ENCODE measurements at regions not wholly inside any gene's neighbourhood (a gene's known extent, or its start where the extent isn't known, plus 50 kb on each side); places are given as distances from the start of the nearest gene placed in this dataset.

DNA sequence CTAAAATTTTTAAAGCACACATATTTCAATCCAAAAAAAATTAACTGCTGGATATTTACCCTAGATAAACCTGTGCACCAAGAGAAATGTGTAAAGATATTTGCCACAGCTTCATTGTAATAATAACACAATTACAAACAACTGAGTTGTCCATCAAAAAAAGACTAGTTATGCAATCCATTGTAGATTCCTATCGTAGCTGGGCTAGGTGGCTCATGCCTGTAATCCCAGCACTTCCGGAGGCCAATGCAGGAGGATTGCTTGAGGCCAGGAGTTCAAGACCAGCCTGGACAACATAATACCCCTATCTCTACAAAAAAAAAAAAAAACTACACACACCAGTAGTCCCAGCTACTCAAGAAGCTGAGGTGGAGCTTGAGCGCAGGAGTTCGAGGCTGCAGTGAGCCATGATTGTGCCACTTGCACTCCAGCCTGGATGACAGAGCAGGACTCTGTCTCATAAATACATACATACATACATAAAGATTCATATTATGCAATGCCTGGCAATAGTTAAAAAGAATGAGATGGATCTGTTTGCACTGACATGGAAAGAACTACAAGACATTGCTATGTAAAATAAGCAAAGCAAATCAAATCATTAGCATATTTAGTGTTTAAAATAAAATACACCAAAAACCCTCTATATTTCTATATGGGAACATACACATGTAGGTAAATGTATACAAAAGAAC lies 56.5 kb upstream of the CCDC28A start:
- no peaks in the 10 kb centered on the region for H3K9me3 ChIP-seq (ENCODE audit: control insufficient read depth, low read length)
- no peak overlapping the region for H3K4me3 ChIP-seq (ENCODE audit: insufficient read depth, low read depth, low read length)
- no peaks in the 10 kb centered on the region for H3K4me1 ChIP-seq (ENCODE audit: control insufficient read depth, insufficient read depth, low read length)
- H3K27me3 ChIP-seq (ENCODE audit: control insufficient read depth, insufficient read depth, low read length, poor library complexity, severe bottlenecking): no peaks in the 10 kb centered on the region
- 91 to 94% methylated on average over 4 of the region's 4 CpGs for whole genome bisulfite sequencing, 2 experiments
- H3K36me3 ChIP-seq (ENCODE audit: control insufficient read depth, insufficient read depth, low read length): no peaks in the 10 kb centered on the region
- H3K27ac ChIP-seq (ENCODE audit: insufficient read depth, low read depth, low read length, poor library complexity, severe bottlenecking): no peak overlapping the region

DNA sequence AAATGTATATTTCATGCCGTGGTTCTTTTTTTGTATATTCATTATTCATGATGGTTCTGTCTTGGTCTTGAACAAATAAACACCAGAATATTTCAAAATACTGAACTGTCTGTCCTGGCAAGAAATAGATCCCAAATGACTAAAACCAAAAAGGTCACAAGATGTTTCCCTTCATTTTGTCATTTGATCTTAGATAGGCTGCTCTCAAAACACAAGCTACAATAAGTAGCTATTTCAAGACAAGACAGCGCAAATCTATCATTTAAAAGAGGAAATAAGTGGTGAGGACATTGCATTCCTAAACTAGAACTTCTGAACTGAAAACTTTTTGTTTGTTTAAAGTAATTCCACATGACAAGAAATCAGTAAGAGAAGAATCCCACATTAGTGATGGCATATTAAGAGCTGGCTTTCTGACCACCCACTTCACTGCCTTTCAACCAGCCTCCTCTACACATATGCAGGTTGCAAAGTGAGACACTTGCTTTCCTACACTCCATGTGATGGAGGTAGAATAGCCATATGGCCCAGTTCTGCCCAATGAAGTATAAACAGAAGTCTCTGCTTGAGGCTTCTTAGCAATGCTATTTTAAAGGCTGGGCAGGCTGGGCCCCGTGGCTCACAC lies 54.4 kb upstream of the CCDC28A start:
- Histone ChIP-seq H3K4me3 (ENCODE audit: insufficient read depth, low read depth, low read length) (no peak overlapping the region), H3K4me1 (ENCODE audit: control insufficient read depth, insufficient read depth, low read length) (no peaks in the 10 kb centered on the region), H3K27ac (ENCODE audit: insufficient read depth, low read depth, low read length, poor library complexity, severe bottlenecking) (no peak overlapping the region), H3K27me3 (ENCODE audit: control insufficient read depth, insufficient read depth, low read length, poor library complexity, severe bottlenecking) (no peaks in the 10 kb centered on the region), H3K9me3 (ENCODE audit: control insufficient read depth, low read length) (no peaks in the 10 kb centered on the region), H3K36me3 (ENCODE audit: control insufficient read depth, insufficient read depth, low read length) (no peaks in the 10 kb centered on the region)
- WGBS, 2 experiments: 94 to 95% methylated on average over 1 to 2 of the region's 3 CpGs

DNA sequence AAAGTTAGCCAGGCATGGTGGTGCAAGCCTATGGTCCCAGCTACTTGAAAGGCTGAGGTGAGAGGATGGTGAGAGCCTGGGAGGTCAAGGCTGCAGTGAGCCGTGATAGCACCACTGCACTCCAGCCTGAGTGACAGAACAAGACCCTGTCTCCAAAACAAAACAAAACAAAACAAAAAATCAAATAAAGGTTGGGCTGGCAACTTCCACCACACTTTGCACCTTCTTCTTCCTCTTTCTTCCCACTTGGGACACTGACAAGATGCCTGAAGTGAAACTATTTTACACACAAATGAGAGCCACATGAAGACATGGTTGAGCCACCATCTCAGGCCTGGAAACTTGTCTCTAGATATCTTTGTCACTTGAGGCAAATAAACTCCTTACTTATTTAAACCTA lies 53.8 kb upstream of the CCDC28A start:
- WGBS, 2 experiments: 82 to 88% methylated on average over 1 of the region's 1 CpG
- Histone ChIP-seq H3K36me3 (ENCODE audit: control insufficient read depth, insufficient read depth, low read length) (no peaks in the 10 kb centered on the region), H3K4me3 (ENCODE audit: insufficient read depth, low read depth, low read length) (no peak overlapping the region), H3K4me1 (ENCODE audit: control insufficient read depth, insufficient read depth, low read length) (no peaks in the 10 kb centered on the region), H3K9me3 (ENCODE audit: control insufficient read depth, low read length) (no peaks in the 10 kb centered on the region), H3K27me3 (ENCODE audit: control insufficient read depth, insufficient read depth, low read length, poor library complexity, severe bottlenecking) (no peaks in the 10 kb centered on the region), H3K27ac (ENCODE audit: insufficient read depth, low read depth, low read length, poor library complexity, severe bottlenecking) (no peak overlapping the region)

DNA sequence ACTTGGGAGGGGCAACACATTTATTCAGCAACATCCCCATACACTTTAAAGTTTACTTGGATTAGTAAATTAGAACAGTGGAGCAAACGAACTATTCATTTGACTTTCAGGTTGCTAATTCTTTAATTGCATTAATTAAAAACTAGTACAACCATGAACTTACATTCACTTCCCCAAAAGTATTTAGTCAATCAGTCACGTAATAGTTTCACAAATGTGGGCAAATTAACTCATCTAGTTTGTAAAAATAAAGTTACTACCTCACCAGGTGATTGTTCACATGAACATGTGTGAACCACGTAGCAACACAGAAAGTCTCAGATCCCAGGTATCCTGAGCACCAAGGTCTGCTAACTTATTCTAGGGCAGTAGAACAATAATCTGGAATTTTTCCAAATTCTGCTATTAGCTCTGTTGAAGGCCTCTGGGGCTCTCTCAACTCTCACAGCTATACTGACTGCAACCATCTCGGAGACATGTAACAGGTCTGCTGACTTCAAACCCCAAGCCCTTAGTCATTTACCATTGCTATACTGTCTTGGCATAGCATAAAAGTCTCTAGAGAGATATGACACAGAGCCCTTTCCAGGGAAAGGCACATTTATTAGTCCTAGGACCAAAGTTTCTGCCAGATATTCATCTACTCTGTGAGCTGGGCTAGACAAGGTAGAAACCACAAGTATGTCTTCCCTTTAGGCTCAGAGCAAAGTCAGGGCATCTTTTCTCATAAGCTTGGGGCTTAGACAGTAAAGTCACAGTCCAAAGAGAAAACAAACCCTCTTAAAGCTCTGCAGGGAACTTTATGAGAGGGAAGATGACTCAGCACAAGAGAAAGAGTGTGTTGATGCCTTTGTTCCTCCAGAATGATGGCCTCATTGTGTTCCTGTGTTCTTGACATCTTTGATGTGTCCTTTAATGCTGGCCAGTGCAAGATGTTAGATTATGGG lies 50.9 kb upstream of the CCDC28A start:
- no peaks in the 10 kb centered on the region for H3K4me1 ChIP-seq (ENCODE audit: control insufficient read depth, insufficient read depth, low read length)
- no peaks in the 10 kb centered on the region for H3K9me3 ChIP-seq (ENCODE audit: control insufficient read depth, low read length)
- no peak overlapping the region for H3K4me3 ChIP-seq (ENCODE audit: insufficient read depth, low read depth, low read length)
- no peak overlapping the region for H3K27ac ChIP-seq (ENCODE audit: insufficient read depth, low read depth, low read length, poor library complexity, severe bottlenecking)
- WGBS, 2 experiments: 88 to 99% methylated on average over 4 of the region's 4 CpGs
- H3K27me3 ChIP-seq (ENCODE audit: control insufficient read depth, insufficient read depth, low read length, poor library complexity, severe bottlenecking): no peaks in the 10 kb centered on the region
- H3K36me3 ChIP-seq (ENCODE audit: control insufficient read depth, insufficient read depth, low read length): no peaks in the 10 kb centered on the region
